ENCODE measurements at regions not wholly inside any gene's neighbourhood (a gene's known extent, or its start where the extent isn't known, plus 50 kb on each side); places are given as distances from the start of the nearest gene placed in this dataset.
"Not testable (repeated sequence)": the region's sequence is repeated elsewhere in the genome, so short reads cannot be mapped to it uniquely, and the experiment has no call there.

DNA sequence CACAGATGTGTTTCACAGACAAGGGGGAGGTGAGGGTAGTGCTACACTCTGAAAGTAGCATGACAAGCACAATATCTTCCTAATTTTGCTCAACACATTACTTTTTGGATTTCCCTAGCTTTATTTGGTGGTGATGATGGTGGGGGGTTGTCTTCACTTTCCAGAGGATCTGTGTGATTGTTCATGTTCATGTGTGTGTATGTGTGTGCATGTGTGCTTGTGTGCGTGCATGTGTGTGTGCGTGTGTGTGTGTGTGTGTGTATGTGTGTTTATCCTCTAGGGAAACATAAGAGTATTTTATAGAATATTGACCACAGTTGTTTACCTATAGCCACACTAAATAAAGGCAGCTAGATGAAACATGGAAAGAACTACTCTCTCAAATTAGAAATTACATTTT is 183.8 kb upstream of the EYA4 start:
- DNase-seq = no peak

DNA sequence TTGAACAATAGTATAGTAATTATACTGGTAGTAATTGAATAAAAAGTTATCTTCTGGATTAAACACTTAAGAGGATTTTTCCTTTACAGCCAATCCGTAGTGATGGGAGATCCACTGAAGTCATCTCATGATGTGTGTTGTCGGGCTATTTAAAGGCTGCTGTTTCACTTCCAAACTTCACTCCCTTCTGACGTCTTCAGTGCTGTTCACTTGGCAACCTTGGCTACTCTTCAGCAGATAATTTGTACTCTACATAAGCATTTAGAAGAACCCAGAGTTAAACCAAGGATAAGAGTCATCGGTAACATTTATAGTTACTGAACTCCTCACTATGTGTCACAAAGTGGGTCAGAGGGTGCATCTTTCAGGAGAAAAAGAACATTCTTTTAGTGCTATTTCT is 179.1 kb upstream of the EYA4 start:
- no peak for DNase-seq

DNA sequence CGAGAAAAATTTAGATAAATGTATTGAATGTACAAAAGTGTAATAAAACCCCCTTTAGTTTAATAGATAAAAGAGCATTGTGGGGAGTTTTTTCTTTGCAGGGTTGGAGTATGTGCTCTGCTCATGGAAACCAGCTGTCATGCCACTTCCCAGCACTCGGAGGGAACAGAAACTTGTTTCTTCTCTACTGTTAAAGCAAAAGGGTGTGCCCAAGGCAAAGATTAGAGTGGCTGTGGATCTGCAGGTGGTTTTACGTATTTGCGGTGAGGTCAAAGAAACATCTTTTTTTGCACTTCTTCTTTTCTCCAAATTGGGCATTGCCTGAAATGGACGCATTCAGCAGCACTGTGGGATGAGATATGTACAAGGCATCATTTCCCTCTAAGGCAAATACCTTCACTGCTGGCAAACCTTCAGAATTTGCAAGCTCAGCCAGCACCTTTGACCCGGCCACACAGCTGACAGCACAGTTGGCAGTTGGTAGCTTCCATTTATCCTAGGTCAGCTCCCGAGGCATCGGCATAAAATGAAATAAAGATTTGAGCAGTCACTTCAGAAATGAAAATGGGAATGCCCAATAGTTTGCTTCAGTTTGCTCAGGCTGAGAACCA is 178.4 kb upstream of the EYA4 start:
- DNase-seq = no peak

DNA sequence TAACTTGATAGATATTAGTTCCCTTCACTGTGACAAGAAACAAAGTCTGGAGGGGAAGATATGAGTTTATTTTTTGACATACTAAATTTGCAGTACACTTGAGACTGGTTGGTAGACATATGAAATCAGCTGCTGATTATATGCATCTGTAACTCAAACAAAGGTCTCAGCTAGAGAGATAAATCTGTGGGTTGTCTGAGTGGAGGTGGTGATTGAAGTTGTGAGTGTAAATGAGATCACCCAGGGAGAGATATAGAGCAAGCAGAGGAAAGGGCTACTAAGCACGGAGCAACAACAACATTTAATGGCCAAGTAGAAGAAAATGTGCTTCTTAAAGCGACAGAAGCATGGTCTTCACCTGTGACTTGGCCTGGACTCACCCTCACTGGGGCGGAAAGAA is 173.2 kb upstream of the EYA4 start:
- no peak for DNase-seq

DNA sequence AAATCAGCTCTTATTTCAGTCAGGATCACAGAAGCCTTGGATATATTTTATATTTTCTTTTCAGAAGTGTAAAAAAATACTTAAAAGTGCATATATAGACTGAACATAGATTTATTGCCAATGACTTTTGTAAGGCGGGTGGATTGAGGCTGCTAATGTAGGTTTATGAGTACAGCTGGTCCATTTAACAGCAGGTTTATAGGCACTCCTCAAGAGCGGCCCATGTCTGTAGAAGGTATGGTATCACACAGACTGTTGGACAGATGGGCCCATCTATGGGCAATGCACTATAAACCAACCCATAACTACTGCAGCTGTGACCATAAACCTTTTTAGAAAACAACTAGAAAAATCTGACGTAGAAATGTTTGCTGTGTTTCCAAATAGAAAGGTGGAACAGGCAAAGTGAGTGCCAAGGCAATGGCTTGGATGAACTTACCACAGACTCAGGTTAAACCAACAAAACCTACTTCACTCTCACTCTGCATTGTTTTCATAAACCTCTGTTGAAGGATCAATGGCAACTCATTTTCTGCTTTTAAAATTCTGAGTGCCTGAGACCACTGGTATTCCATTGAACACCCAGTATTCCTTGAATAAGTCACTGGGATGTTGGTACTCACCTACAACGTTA is 170.6 kb upstream of the EYA4 start:
- DNase-seq = no peak

- no peak for DNase-seq
Measured at GRCh38 chr6:133079901-133080300, 161.3 kb upstream of the EYA4 start.

DNA sequence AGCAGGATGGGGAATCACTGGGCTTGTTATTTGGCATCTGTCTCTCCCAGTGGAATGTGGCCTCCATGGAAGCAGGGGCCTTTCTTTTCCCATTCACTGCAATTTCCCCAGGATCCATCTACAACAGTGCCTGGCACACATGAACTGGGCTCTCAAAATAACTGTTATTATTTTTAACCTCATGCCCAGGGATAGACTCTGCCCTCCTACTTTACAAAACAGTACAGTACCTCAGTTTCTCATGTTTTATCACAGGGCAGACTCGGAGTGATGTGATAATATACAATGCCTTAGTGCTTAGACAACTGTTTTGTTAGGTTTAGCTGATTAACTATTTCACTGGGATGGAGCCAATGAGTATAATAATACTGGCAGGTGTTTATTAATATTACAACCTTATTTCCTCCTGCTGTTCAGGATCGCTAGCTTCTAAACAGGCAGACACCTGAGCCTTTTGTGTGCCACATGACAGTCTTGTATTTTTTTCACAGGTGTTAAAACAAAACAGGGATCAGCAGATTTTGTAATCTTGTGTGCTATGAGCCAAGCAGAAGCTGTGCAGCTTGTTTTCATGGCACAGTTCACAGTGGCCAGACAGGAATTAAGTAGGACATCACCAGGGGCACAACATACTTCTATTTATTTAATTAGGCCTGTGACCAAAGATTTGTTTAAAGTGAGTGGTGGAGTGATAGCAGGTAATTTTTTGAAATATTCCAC is 157.7 kb upstream of the EYA4 start:
- no peak for DNase-seq

DNA sequence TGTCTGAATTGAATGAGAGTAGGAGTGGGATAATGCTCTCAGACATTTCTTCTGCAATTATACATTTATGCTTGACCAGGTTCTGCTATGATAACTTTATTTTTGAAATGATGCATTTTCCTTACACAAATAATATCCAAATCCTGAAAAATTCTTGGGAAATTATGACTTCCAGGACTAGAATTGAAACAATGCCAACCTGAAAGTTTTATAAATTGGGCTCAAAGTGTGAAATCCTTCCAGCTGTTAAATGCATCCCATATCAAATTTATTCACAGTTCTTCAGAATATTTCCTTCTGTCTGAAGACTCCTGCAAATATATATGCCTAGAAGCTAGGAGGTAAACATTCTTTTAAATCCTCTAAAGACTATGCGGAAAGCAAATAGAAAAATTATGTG is 155.7 kb upstream of the EYA4 start:
- DNase-seq = no peak

DNA sequence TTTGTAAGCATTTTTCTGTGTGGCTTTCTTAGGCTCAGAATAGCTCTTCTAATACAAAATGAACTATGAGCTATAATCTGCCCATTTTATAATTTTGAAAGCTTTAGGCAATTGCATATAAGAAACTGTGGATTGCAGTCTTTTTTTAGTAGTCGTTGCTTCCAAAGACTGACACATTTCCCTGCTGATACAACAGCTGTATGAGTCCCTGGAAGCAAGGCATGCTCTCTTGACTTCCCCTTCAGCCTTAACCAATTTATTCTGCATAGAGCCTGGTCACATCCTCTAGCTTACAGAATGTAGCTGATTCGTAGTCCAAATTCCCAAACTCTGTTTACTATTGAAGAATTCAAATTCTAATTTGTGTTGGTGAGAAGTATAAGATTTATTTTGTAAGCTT is 155.3 kb upstream of the EYA4 start:
- DNase-seq = no peak

DNA sequence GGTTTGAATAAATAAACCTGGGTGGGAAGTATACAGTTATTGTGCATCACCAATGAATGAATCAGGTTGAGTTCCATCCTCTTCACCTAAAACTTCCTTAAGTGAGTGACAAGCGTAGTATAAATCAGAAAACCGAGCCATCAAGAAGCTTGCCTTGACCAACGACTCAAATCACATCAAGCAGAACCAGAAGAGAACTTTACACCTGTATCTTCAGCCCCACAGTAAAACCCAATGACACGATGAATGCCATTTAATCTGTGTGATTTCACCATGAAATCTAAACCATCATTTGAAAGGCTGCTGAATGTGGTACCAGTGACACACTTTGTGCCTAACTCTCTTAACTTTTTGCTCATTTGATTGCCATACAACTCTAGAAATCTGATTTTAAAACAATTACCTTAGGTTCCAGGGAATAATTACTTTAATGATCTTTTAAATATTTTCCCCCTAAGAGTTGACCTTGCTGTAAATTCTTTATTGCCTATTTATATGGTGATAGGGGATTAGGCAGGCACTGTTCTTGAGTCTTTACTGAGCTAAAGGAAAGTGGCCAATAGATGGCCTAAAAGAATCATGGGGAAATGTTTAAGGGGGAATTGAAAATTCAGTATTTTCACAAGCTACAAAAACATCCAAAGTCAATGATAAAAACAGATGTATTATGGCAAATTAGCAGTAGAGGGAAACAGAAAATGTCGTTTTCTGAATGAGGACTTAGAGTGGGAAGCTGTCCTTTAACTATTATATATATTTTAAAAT is 152.0 kb upstream of the EYA4 start:
- no peak for DNase-seq

DNA sequence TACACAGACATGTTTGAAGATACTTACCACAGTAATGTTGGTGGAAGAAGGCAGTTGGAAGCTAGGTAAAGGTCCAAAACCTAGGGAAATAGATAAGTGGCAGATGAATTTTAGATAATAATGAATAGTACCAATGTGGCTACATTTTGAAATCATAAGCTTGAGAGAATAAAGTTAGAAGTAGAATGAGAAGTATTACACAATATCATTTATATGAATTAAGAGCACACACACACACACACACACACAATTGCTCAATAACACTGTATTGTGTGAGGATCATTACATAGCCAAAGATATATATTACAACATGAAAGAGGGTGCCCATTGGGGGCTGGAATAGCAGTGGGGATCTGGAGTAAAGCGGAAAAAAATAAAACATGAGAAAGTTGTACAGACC is 149.0 kb upstream of the EYA4 start:
- no peak for DNase-seq

DNA sequence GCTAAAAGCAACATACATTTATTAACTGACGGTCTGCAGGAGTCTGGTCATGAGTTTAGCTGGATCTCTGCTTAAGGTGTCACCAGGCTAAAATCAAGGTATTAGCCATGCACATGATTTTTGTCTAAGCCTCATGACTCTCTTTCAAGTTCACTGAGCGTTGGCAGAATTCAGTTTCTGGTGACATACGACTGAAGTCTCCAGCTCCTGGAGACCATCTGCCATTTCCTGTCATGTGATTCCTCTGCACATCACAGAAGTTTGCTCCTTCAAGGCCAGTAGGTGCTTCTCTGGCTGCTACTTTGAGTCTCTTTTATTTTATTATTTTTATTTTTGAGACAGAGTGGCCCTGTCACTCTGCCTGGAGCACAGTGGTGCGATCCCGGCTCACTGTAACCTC is 148.4 kb upstream of the EYA4 start:
- no peak for DNase-seq

- DNase-seq = not testable (repeated sequence)
Measured at GRCh38 chr6:133093211-133093610, 147.9 kb upstream of the EYA4 start.

DNA sequence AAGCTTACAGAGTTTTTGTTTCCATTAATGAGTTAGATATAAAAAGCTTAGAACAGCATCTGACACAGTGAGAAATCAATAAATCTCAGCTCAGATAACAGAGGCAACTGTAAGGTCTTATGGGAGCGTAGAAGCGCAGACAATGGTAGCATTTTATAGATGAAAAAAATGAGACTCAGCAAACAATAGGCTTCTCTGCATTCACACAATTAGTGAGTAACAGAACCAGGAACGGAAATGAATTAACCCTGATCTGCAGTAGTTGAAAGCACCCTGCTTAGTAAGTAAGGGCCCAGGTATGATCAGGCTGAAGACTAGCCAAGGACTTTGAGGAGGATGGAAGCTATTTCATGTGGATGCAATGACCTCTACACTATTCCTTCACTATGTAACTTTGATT is 147.2 kb upstream of the EYA4 start:
- no peak for DNase-seq

DNA sequence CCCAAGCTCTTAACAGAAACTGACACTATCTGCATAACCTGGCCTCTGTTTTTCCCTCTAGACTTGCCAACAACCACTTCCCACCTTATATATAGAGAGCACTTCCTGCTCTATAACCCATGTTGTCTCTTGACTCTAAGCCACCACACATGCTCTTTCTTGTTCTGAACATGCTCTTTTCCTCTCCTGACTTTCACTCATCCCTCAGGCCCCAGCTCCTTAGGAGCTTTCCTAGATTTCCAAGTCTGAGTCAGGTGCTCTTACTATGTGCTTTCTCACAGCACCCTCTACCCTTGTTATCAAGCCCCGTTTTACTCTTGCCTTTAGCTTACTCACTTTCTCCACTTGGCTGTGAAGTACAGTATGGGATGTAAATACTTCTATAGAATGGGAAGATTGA is 143.9 kb upstream of the EYA4 start:
- DNase-seq = no peak

GRCh38 chr6:133099573-133099972 is 141.6 kb upstream of the EYA4 start:
- DNase-seq = no peak

- DNase-seq = no peak
Measured at GRCh38 chr6:133100865-133101264, 140.3 kb upstream of the EYA4 start.

- DNase-seq = no peak
Measured at GRCh38 chr6:133101790-133102189, 139.4 kb upstream of the EYA4 start.

DNA sequence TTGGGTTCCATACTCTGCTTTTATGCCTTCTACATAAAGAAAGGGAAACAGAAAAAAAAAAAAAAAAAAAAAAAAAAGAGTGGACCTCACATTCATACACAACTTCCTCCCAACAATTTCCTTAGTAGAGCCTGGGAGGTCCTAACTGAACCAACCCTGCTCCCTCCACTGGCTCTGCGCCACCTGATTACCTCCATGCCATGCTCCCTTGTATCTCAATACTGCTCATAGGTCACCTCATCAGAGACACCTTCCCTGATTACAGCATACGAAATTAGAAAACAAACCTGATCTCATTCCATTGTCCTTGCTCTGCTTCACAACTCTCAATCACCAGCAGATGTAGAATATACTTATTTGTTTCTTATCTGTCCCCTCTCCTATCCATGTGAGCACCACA is 134.2 kb upstream of the EYA4 start:
- no peak for DNase-seq

- no peak for DNase-seq
Measured at GRCh38 chr6:133108419-133108818, 132.7 kb upstream of the EYA4 start.

DNA sequence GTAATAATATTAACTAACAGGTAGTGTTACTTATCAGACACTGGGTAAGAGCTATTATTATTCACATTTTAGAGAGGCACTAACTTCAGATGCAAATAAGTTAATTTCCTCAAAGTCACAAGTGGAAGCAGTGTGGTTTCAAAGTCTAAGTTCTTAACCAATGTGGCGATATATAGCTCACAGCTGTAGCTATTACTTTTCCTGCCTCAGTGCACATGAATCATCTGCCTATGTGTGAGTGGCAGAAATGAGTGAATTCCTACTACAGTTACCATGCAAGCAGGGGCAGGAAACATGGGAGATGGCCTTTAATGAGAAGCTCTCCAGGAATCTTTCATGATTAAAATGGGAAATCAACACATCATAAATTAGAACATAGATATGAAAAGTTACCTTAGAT is 126.2 kb upstream of the EYA4 start:
- DNase-seq = no peak

DNA sequence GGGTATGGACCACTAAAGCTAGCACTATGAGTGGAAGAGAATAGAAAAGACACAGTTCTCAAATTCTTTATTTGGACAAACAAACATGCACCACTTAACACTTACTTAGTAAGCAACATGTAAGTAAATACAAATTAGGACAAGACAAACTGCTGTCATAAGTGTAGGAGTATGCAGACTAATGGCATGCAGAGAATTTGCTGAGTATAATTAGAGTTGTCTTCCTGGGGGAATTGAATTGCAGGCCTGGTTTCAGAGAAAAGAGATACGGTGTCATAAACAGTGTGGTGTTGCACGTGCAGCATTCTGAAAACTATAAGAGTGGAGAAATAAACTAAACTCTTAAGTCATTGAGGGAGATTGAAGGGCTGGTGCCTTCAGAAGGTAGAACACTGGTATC is 125.2 kb upstream of the EYA4 start:
- no peak for DNase-seq

- no peak for DNase-seq
Measured at GRCh38 chr6:133128191-133128590, 113.0 kb upstream of the EYA4 start.

DNA sequence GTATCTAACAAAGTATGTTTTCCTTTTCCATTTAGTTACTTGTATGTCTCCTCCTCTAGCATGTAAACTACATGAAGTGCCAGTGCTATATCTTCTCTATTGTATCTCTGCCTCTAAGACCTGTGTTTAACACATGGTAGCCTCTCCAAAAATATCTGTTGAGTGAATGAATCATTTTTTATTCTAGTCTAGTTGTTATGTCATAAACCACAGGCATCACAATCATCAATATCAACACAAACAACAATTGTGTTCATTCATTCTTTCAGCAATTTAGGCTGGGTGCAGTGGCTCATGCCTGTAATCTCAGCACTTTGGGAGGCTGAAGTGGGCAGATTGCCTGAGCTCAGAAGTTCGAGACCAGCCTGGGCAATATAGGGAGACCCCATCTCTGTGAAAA is 111.6 kb upstream of the EYA4 start:
- no peak for DNase-seq
